GM18508 (cell line): ENCODE measurements at regions not wholly inside any gene's neighbourhood (a gene's known extent, or its start where the extent isn't known, plus 50 kb on each side); places are given as distances from the start of the nearest gene placed in this dataset.

Source experiments
- ATAC-seq: cut with Tn5 transposase; IDR thresholded peaks from one replicate; pipeline ENCODE4 v1.9.1; 2021; ENCODE audit warnings: moderate number of reproducible peaks; ENCODE audit not compliant: insufficient read depth, unreplicated experiment

DNA sequence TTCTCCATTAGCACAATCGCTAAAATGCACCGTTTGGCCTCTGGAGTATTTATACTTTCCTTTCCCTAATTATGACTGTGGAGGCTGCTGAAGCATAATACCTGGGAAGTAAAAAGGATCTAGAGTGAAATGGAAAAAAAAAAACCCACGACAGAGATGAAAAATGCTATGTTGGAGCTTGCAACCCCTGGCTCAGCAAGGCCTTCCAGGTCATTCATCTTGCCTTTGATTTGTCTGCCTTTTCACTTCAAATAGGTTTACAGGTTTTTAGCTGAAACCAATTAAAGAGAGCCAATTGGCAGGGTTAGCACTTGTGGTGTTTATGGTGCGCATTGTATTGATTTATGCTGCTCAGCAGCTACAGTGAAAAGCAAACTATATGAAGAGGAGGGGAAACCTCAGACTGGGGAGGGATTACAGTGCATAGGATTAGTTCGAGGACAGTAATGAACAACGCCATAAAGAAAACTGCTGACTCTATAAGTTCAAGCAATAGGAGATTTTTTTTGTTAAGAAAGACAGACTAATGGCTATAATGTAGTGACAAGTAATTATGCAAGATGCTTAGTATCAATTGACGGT is 347.9 kb downstream of the MEIS1 start:
- no peak for ATAC-seq

DNA sequence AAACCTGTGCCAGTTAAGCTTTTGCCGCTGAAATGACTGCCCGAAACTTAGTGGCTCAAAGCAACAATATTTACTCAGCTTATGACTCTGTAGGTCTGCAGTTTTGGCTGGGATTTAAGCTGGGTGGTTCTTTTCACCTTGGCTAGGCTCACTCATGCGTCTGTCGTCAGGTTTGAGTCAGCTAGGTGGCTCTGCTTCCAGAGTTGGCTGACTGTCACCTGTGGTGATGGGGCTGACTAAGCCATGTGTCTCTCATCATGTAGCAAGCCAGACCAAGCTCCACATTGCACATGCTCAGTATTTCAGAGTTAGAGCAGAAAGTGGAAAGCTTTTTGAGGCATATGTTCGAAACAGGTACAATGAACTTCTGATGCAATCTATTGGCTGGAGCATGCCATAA is 354.8 kb downstream of the MEIS1 start:
- ATAC-seq = no peak

DNA sequence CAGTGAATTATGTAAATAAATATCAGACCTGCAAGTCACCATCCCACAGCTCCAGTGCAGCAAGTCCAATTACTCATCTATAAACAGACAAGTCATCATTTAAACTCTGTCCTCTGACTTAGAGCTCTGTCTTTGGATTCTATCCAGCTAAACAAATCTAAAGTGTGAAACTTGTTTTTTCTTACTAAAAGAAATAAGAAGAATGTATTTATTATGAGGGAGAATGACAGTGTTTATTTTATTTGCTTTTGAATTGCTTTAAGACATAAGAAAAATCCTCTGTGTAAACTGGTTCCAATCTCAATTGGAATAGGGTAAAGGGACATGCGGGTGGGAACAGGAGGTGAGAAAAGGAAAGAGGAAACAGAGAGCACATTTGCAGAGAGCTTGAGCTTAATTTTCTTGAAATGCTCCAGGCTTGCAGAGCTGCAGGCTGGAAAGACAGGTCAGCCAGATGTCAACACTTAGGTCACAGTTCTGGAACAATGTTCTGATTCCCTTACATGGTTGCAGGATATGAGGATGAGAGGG is 355.8 kb downstream of the MEIS1 start:
- no peak for ATAC-seq

DNA sequence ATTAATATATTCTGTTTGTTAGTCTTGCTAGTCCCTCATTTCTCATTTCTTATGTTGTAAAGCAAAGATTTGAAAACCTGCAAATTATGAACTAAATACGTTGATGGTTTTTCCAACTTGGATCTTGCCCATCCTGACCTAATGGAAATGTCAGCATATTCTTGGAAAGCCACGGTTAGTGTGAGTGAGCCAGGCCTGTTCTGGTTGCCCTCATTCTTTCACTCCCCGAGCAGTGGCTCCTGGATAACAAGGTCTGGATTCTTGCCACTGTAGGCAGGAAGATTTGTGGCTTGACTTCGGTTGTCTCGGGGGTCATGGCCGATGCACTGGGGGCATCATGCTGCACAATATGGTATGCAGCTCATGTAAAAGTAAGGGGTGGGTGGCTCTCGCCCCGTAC is 359.1 kb downstream of the MEIS1 start:
- ATAC-seq = no peak

DNA sequence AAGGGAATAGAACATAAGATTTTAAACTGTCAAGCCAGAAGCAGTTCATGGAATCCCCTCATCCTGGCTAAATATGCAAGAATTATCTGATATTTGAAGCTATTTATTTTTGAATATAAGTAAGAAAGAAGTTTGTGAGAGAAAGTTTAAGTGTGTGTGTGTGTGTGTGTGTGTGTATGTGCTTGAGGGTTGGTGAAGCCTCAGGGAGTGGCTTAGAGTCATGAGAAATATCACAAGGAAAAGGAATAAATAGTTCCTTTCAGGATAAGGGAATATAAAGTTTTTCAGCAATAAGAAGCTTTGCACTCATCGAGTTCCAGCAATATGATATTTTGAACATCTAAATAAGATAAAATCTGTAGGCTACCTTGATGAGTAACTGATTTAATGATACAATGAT is 359.6 kb downstream of the MEIS1 start:
- no peak for ATAC-seq

DNA sequence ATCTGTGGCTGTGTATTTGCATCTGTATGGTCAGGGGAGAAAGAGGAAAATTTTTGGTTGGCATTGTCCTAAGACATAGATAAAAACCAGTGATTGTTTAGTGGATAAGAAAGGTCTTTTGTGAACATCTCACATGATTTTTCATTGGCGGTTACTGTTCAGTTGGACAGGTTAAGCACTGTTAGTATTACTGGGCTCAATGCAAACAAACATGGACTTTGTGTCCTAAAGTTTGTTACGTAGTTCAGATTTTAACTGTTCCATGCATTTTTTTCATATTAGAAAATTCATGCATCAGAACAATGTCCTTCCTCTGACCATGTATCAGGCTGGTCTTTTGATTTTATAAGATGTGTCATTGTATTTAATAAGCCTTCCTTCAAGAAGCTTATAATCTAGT is 368.0 kb downstream of the MEIS1 start:
- no peak for ATAC-seq

DNA sequence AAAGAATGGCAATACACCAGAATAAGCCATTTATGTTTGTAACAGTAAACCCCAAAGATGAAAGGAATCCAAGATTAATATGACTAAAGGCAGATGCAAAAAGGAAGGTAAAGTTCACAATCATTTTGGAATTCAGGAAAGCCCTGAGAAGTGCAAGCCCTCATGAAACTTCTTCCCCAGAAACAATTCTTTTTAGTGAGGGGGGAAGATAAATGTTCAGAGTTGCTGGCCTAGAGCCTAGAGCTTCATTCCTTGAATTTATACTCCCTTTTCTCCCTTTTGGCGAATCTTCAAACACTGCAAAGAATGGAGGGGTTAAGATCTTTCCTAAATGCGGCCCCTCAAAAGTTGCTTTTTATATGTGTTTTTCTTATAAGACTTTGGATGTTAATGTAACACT is 368.8 kb downstream of the MEIS1 start:
- ATAC-seq = no peak

DNA sequence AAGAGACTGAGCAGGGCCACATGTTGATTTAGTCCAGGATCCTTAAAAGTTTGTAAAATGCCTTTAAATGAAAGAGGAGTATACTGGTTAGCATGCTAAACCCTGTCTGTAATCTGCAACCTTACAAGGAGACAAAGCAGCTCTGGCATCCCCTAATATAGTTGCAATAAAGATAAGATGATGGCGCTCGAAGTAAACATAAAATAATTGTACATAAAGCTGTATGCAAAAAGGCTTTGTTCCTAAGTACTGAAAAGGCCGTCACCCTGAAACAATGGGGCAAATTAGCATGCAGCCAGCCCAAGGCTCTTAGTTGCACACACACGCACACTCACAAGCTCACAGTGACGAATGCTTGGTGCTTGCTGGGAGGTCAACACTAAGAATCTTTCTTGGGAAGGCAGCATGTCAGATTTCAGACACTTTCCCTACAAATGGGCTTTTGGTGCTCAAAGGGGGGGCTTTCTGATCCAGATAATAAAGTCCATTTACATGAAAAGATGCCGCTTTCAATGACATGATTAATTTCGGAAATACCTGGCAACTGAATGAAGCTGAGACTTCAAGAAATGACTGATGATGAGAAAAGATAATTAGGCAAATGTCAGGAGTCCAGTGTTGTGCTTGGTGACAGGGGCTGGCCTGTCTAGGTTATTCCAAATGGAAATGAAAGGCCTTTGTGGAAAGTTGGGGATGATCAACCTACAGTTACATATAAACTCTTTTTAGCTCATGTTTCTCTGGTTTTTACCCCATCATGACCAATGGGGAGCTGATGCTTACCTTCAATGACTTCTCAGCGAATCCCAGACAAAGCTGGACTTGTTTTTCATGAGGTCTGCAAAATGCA is 370.3 kb downstream of the MEIS1 start:
- no peak for ATAC-seq

DNA sequence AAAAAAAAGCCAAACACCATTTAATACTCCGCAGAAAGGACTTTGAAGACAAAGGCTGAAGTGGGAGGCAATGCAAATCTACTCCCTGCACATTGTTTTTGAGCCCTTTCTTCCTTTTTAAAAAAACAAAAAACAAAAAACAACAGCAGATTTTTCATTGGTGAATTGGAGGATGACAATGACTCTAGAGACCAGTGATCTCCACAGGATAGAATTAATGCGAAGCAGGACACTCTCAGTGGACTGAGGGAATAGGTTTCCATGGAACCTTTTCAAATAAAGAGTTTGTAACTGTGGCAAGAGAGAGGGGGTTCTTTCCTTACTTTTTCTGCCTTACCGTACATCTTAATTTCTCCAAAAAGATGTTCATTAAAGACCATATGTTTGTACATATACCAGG is 371.0 kb downstream of the MEIS1 start:
- ATAC-seq = no peak

DNA sequence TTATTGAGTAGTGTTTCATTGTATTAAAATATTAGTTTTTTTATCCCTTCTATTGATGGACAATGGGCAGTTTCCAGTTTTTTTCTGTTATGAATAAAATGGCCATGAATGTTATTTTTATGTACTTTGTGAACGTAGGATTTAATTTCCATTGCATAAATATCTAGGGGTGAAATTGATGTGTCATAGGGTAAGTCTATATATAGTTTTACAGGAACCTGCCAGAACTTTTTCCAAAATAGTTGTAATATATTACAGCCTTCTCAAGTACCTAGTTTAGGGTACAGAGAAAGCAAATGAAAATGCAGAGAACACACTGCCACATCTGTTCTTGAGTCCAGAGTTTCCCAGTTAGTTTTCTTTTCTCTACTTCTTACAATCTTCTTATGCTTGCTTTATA is 378.6 kb downstream of the MEIS1 start:
- no peak for ATAC-seq

DNA sequence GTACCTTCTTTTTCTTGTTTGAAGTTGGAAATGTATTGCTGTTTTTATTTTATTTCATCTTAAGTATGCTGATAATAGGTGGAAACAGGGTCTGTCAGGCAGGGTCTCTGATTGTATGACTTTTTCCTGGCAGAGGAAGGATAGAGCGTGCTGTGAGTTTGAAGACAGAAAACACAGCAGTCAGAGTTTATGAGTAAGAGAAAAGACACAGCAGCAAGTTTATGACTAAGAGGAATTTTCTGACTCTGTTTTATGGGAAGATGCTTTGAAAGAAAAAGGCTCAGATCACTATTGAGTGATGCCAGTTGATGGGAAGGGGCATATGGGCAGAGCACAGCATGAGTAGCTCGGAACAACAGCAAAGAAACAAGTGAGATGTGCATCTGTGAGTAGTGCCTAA is 379.1 kb downstream of the MEIS1 start:
- ATAC-seq = no peak

DNA sequence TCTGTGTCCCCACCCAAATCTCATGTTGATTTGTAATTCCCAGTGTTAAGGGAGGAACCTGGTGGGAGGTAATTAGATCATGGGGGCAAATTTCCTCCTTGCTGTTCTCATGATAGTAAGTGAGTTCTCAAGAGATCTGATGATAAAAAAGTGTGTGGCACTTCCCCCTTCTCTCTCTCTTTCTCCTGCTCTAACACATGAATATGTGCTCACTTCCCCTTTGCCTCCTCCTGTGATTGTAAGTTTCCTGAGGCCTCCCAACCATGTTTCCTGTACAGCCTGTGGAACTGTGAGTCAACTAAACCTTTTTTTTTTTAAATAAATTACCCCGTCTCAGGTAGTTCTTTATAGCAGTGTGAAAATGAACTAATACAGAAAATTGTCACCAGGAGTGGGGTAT is 380.0 kb downstream of the MEIS1 start:
- no peak for ATAC-seq

DNA sequence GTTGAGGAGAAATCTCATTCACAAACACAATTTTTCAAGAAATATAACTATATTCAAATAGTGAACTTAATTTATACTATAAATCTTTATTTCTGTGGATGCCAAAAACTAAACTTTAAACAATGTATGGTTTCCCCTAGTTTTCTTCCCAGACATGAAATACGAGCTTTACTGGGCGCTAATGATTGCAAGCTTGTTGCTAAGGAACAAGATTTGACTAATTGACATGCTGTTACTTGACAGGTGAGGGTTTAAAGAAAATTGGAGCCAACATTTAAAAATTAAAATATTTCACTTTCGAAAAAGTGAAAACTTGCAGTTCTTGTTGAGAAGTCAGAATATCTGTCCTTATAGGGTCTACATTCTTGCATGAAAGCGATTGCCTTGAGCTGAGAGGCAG is 381.0 kb downstream of the MEIS1 start:
- ATAC-seq = no peak

DNA sequence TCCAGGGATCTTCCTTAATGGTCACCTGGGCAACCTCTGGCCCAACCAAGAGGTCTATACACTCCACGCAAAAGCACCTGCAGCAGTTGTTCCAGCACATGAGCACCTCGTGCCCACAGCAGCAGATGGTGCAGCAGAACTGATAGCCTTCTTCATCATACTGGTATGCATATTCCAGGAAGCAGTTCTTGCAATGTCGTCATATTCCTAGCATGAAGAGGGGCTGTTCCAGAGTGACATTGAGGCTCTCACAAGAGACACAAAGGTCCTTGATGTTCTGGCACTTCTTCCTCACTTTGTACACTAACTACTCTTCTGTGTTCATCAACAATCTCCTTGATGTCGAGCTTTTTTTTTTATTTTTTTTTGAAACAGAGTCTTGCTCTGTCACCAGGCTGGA is 386.2 kb downstream of the MEIS1 start:
- ATAC-seq = no peak

DNA sequence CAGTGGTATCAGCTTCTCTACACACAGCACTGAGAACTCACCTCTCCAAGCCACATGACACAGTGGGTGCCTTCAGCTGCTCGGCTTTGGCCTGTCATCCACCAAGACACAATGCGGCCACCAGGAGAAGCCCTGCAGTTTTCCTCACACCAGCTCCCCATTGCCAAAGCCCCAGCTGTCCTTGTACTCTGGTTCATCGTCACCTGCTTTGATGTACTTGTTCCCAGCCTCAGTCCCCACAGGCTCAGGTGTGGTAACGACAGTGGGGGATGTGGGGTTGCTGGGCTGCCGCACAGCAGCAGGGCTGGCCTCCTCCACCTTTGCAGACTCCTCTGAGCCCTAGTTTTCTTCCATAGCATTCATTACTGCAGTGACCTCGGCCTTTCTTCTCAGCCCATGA is 387.3 kb downstream of the MEIS1 start:
- no peak for ATAC-seq

DNA sequence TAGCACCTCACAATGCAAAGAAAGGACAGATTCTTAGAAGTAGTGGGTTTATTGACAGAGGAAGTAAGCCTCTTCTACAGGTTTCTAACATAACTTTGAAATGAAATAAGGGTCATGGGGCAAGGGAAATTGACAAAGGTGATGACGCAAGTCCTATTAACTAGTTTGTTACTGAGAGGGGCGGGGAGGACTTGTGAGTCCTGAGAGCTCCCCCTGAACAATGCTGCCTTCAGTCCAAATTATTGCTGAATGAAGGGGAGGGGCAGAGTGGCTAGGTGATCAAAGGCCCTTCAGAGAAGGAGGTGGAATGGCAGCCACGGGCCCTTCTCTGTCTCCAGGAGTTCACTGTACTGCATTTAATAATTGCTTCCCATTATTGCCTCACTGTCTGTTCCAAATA is 390.0 kb downstream of the MEIS1 start:
- no peak for ATAC-seq

DNA sequence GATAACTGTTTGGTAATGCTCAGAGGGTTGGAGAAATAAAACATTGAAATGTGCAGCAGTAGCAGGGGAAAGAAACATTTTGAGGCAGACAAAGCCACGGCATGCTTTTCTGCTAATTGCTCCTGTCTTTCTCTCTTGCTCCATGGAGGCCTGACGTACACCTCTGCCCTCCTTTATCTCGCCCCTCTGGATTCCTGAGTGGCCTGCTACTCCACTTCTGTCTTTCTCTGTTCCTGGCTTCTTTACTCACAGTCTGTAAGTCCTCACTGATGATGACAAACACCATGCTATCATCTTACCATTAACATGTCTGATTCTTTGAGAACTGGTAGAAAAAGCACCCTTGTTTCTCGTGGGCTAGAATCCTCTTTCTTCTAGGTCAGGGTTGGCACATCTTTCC is 392.9 kb downstream of the MEIS1 start:
- no peak for ATAC-seq

DNA sequence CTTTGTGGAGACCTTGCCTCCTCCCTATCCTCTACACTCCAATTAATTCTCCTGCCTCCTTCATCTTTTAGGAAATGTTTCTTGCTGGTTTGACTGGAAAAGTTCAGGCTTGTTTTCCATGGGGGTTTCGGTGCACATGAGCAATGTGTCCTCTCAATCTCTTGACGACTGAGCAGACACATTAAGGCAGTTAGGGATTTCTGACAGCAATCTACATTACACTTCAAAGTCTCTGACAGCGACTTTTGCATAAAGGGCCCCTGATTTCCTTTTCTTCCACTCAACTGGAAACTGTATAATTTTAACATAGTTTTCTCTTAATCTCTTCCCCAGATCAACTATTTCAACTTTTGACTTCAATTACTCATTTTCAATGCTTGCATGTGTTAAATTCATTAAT is 394.0 kb downstream of the MEIS1 start:
- no peak for ATAC-seq

DNA sequence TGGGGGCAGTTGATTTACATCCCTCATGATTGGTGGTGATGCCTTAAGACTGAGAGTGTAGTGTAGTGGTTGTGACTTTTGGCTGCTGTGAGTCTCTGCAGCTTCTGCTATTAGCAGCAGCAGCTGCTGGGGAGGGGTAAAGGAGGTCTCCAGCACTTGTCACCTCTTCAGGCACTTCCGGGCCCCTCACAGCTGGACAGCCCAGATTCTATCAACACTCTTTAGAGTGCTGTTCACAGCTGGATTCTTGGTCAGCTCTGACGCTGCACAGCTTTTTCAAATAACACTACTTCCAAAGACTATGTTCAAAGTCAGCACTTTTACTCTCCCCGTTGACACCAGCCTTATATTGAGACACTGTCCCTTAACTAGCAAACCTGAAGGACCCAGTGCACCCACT is 396.0 kb downstream of the MEIS1 start:
- no peak for ATAC-seq

DNA sequence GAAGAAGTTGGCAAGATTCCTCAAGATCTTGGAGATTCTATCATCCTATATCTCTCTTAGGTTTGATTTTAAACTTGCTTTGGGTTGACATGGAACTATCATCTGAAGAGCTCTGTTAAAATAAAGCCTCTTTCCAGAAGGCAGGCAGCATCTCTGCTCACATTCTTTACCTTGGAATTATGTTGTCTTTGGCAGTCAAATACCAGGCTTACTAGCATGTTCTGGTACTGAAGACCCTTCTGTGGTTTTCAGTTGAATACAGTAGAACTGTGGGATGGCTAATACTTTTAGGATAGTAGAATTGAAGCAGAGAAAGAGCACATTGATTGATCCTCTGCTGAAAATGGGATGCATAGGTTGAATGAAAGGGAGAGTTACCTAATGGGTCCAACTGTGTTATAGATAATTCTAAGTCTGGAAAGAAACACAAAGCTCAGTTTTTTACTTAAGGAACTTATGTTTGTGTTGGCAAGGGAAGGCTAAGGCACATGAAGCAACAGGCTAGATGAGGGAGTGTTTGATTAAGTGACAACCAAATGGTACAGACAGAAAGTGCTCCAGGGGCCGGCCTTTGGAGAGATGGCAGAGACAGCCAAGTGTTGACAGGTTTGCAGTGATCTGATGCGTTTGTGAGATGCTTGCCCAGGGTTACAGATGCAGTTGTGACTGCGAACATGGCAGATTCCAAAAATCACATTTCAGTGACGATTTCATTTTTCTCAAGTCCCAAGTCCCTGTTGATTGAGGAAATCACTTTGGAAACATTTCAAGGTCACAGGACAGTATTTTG is 397.9 kb downstream of the MEIS1 start:
- no peak for ATAC-seq

DNA sequence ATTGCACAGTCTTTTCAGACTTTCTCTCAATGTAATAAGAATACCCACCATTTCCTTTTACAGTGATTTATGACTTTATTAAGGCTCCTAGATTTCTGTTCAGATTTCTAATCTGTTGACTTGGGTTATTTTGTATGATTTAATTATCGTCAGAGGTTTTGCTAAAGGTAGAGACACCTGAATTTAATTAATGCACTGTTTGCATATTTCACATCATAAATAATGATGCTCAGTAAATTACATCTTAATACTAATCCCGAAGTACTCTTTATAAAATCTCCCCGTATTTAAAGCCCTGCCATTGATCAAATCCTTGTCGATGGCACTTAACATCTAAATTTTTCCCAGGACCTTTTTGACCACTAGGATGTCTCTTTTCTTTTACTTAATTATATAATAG is 399.9 kb downstream of the MEIS1 start:
- ATAC-seq = no peak
